ENCODE measurements at regions not wholly inside any gene's neighbourhood (a gene's known extent, or its start where the extent isn't known, plus 50 kb on each side); places are given as distances from the start of the nearest gene placed in this dataset.
"Not testable (repeated sequence)": the region's sequence is repeated elsewhere in the genome, so short reads cannot be mapped to it uniquely, and the experiment has no call there.

GRCh38 chr13:65597839-65598818 is 1632.0 kb downstream of the PCDH9 start:
- no peak for DNase-seq (ENCODE audit: low read depth)

- DNase-seq (ENCODE audit: low read depth) = no peak
These were observed 1634.2 kb downstream of the PCDH9 start for GRCh38 chr13:65595916-65596315.

GRCh38 chr13:65594298-65594781 is 1635.8 kb downstream of the PCDH9 start:
- DNase-seq (ENCODE audit: low read depth) = no peak

GRCh38 chr13:65593298-65593874 is 1636.8 kb downstream of the PCDH9 start:
- DNase-seq (ENCODE audit: low read depth) = no peak

GRCh38 chr13:65592731-65593130 is 1637.4 kb downstream of the PCDH9 start:
- DNase-seq (ENCODE audit: low read depth) = no peak

GRCh38 chr13:65585346-65585745 is 1644.8 kb downstream of the PCDH9 start:
- no peak for DNase-seq (ENCODE audit: low read depth)

- DNase-seq (ENCODE audit: low read depth) = no peak
These were observed 1646.0 kb downstream of the PCDH9 start for GRCh38 chr13:65584126-65584525.

GRCh38 chr13:65582160-65582559 is 1648.0 kb downstream of the PCDH9 start:
- no peak for DNase-seq (ENCODE audit: low read depth)

GRCh38 chr13:65564561-65564960 is 1665.6 kb downstream of the PCDH9 start:
- not testable (repeated sequence) for DNase-seq (ENCODE audit: low read depth)

- DNase-seq (ENCODE audit: low read depth) = no peak
These were observed 1667.8 kb downstream of the PCDH9 start for GRCh38 chr13:65562305-65562704.

- DNase-seq (ENCODE audit: low read depth) = no peak
These were observed 1669.2 kb downstream of the PCDH9 start for GRCh38 chr13:65560936-65561335.

GRCh38 chr13:65555962-65556361 is 1674.2 kb downstream of the PCDH9 start:
- DNase-seq (ENCODE audit: low read depth) = no peak

GRCh38 chr13:65553096-65553727 is 1676.9 kb downstream of the PCDH9 start:
- no peak for DNase-seq (ENCODE audit: low read depth)

- DNase-seq (ENCODE audit: low read depth) = no peak
These were observed 1678.9 kb downstream of the PCDH9 start for GRCh38 chr13:65551208-65551607.

GRCh38 chr13:65540175-65540574 is 1690.0 kb downstream of the PCDH9 start:
- no peak for DNase-seq (ENCODE audit: low read depth)

GRCh38 chr13:65535370-65535769 is 1694.8 kb downstream of the PCDH9 start:
- no peak for DNase-seq (ENCODE audit: low read depth)

- no peak for DNase-seq (ENCODE audit: low read depth)
These were observed 1697.9 kb downstream of the PCDH9 start for GRCh38 chr13:65532231-65532630.

- no peak for DNase-seq (ENCODE audit: low read depth)
These were observed 1699.4 kb downstream of the PCDH9 start for GRCh38 chr13:65530688-65531087.

- DNase-seq (ENCODE audit: low read depth) = no peak
These were observed 1700.6 kb downstream of the PCDH9 start for GRCh38 chr13:65529541-65529940.

GRCh38 chr13:65508745-65509144 is 1721.4 kb downstream of the PCDH9 start:
- DNase-seq (ENCODE audit: low read depth) = no peak

- DNase-seq (ENCODE audit: low read depth) = no peak
These were observed 1721.8 kb downstream of the PCDH9 start for GRCh38 chr13:65508338-65508737.

GRCh38 chr13:65505941-65506340 is 1724.2 kb downstream of the PCDH9 start:
- no peak for DNase-seq (ENCODE audit: low read depth)

GRCh38 chr13:65504213-65504612 is 1725.9 kb downstream of the PCDH9 start:
- no peak for DNase-seq (ENCODE audit: low read depth)
